Calu3 (cell line): ENCODE measurements at regions not wholly inside any gene's neighbourhood (a gene's known extent, or its start where the extent isn't known, plus 50 kb on each side); places are given as distances from the start of the nearest gene placed in this dataset.

Experiments used
- BruUV-seq: library from RNA; stranded (reverse); fragments of 400-500 nt; replicated peaks from 2 replicates; lab custom pipeline; 2021; lab: Mats Ljungman, UMichigan
- CTCF ChIA-PET: fragments of 300-600 bp; sonication (Branson Sonifier 250); formaldehyde crosslinking; loops from one replicate; lab custom pipeline; 2022; ENCODE audit warnings: antibody characterized with exemption; lab: Charles Lee
- DNase-seq: peaks from one replicate; pipeline ENCODE4 v3.0.0; 2022
- H3K27ac Mint-ChIP-seq: one replicate; pipeline ENCODE4 v1.8.0; 2022; ENCODE audit warnings: mixed read lengths; ENCODE audit not compliant: unreplicated experiment
- H3K27me3 Mint-ChIP-seq: one replicate; pipeline ENCODE4 v1.8.0; 2022; ENCODE audit warnings: mixed read lengths; ENCODE audit not compliant: unreplicated experiment
- H3K36me3 Mint-ChIP-seq: one replicate; pipeline ENCODE4 v1.8.0; 2022; ENCODE audit warnings: mild to moderate bottlenecking, moderate library complexity, mixed read lengths; ENCODE audit not compliant: insufficient read depth, unreplicated experiment
- H3K4me1 Mint-ChIP-seq: one replicate; pipeline ENCODE4 v1.8.0; 2022; ENCODE audit warnings: mild to moderate bottlenecking, low read depth, mixed read lengths; ENCODE audit not compliant: unreplicated experiment
- H3K4me3 Mint-ChIP-seq: one replicate; pipeline ENCODE4 v1.8.0; 2022; ENCODE audit warnings: mild to moderate bottlenecking, low read depth, moderate library complexity, mixed read lengths; ENCODE audit not compliant: unreplicated experiment
- H3K9me3 Mint-ChIP-seq: one replicate; pipeline ENCODE4 v1.8.0; 2022; ENCODE audit warnings: low read depth, mixed read lengths; ENCODE audit not compliant: unreplicated experiment
- CTCF ChIP-seq: fragments of 200-600 bp; IDR thresholded peaks from one replicate; pipeline ENCODE4 v1.8.0; 2022; ENCODE audit warnings: antibody characterized with exemption; ENCODE audit not compliant: unreplicated experiment
- intact Hi-C: fragments of 100-400 bp; cut with micrococcal nuclease; formaldehyde crosslinking; loops from one replicate; pipeline ENCODE4 v1.10.0; 2022; ENCODE audit not compliant: unreplicated experiment

GRCh38 chr2:49490710-49491109 is 336.4 kb upstream of the FSHR start:
- H3K36me3 Mint-ChIP-seq = no peaks in the 10 kb centered on the region
- H3K4me1 Mint-ChIP-seq = no peaks in the 10 kb centered on the region
- DNase-seq = peak; percentile 24
- H3K4me3 Mint-ChIP-seq = no peak overlapping the region
- intact Hi-C loops = no loop called here
- CTCF ChIA-PET = no interaction called here
- no TSS peak for BruUV-seq
- H3K9me3 Mint-ChIP-seq = peaks cover 14% of the 10 kb centered on the region
- H3K27me3 Mint-ChIP-seq = no peaks in the 10 kb centered on the region
- no peak overlapping the region for H3K27ac Mint-ChIP-seq
- TF ChIP-seq CTCF = peak; percentile 36

GRCh38 chr2:49487139-49487538 is 332.8 kb upstream of the FSHR start:
- Mint-ChIP-seq H3K36me3 (no peaks in the 10 kb centered on the region), H3K4me1 (no peaks in the 10 kb centered on the region), H3K9me3 (peaks cover 11% of the 10 kb centered on the region), H3K27me3 (no peaks in the 10 kb centered on the region), H3K4me3 (no peak overlapping the region), H3K27ac (no peak overlapping the region)
- no TSS peak for BruUV-seq
- no peak for TF ChIP-seq CTCF
- no peak for DNase-seq
- intact Hi-C loops = no loop called here
- CTCF ChIA-PET = no interaction called here

GRCh38 chr2:49480520-49480919 is 326.2 kb upstream of the FSHR start:
- intact Hi-C loops = no loop called here
- H3K27ac Mint-ChIP-seq = no peak overlapping the region

GRCh38 chr2:49465157-49465831 is 311.0 kb upstream of the FSHR start:
- BruUV-seq = no TSS peak
- no peak for TF ChIP-seq CTCF
- no peak overlapping the region for H3K27ac Mint-ChIP-seq
- DNase-seq = no peak
- intact Hi-C loops = no loop called here
- H3K9me3 Mint-ChIP-seq = peaks cover 20% of the 10 kb centered on the region
- no peaks in the 10 kb centered on the region for H3K27me3 Mint-ChIP-seq
- CTCF ChIA-PET = no interaction called here
- H3K4me3 Mint-ChIP-seq = no peak overlapping the region
- H3K36me3 Mint-ChIP-seq = no peaks in the 10 kb centered on the region
- no peaks in the 10 kb centered on the region for H3K4me1 Mint-ChIP-seq

More at GRCh38 chr2:49480520-49480919, 326.2 kb upstream of the FSHR start:
- no peak for DNase-seq
- no peaks in the 10 kb centered on the region for H3K36me3 Mint-ChIP-seq
- H3K9me3 Mint-ChIP-seq = peaks cover 7% of the 10 kb centered on the region
- BruUV-seq = no TSS peak
- CTCF ChIA-PET = no interaction called here
- no peaks in the 10 kb centered on the region for H3K4me1 Mint-ChIP-seq
- H3K4me3 Mint-ChIP-seq = no peak overlapping the region
- no peak for TF ChIP-seq CTCF
- no peaks in the 10 kb centered on the region for H3K27me3 Mint-ChIP-seq
